HG03439 (cell line): ENCODE measurements at regions not wholly inside any gene's neighbourhood (a gene's known extent, or its start where the extent isn't known, plus 50 kb on each side); places are given as distances from the start of the nearest gene placed in this dataset.
"Not testable (repeated sequence)": the region's sequence is repeated elsewhere in the genome, so short reads cannot be mapped to it uniquely, and the experiment has no call there.

Source experiments
- ATAC-seq: cut with Tn5 transposase; IDR thresholded peaks from one replicate; pipeline ENCODE4 v1.9.1; 2021; ENCODE audit warnings: mild to moderate bottlenecking, moderate library complexity; ENCODE audit not compliant: unreplicated experiment

- ATAC-seq: no peak
Measured at GRCh38 chr13:86840250-86841191, 830.6 kb upstream of the SLITRK5 start.

- no peak for ATAC-seq
Measured at GRCh38 chr13:86841264-86841663, 829.9 kb upstream of the SLITRK5 start.

GRCh38 chr13:86846501-86846900, 824.7 kb upstream of the SLITRK5 start:
- no peak for ATAC-seq

DNA sequence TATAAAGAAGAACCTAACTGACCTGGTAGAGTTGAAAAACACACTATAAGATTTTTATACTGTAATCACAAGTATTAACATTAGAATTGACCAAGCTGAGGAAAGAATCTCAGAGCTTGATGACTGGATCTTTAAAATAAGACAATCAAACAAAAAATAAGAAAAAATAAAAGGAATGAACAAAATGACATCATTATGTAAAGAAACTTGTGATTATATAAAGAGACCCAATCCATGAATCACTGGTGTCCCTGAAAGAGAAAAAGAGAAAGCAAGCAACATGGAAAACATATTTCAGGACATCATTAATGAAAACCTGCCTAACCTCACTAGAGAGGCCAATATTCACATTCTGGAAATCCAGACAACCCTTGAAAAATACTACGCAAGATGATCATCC, 822.5 kb upstream of the SLITRK5 start:
- no peak for ATAC-seq

- no peak for ATAC-seq
Measured at GRCh38 chr13:86856991-86857390, 814.2 kb upstream of the SLITRK5 start.

DNA sequence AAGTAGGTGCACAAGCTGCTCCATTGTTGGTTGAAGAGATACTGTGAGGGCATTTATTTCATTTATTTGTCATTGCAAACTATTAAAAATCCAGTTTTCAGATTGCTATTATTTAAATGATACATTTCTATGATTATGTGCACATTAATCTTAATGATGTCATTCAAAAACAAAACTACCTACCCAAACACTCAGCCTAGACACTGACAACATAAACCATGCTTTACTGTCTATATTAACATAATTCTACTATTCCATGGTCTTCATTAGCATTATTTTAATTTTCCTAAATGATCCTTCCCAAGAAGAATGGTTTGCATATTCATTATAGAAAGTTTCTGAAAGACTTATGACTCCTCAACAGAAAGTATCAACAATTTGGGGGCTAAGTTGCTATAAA, 813.0 kb upstream of the SLITRK5 start:
- ATAC-seq: no peak

DNA sequence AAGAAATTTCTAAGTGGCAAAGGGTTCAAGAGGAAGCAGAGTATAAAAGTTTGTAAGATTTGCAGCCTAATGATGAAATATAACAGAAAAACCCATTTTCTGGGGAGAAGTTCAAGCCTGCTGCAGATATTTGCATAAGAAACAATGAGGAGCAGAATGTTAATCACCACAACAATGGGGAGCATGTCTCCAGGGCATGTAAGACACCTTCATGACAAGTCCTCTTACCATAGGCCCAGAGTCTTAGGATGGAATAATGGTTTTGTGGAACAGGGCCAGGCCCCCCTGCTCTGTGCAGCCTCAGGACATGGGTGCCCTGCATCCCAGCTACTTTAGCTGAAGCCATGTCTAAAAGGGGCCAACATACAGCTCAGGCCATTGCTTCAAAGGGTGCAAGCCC, 809.0 kb upstream of the SLITRK5 start:
- no peak for ATAC-seq

DNA sequence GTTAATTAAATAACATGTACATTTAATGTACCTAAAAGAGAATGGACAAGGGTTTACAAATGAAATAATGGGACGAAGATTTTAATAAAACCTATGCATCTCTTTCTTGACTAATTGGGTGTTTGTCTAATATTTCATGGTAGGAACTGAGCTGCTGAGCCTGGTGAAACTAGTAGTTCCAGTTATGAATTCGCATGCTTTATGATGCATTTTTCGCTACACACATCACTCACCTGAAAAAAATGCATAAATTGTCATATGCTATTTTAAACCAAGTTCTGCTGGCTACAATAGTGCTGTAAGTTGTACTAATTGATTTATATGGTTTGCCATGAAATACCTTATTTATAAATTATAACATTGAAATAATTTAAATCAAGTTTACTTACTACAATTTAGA, 806.8 kb upstream of the SLITRK5 start:
- no peak for ATAC-seq

GRCh38 chr13:86870444-86870843, 800.7 kb upstream of the SLITRK5 start:
- ATAC-seq: no peak

DNA sequence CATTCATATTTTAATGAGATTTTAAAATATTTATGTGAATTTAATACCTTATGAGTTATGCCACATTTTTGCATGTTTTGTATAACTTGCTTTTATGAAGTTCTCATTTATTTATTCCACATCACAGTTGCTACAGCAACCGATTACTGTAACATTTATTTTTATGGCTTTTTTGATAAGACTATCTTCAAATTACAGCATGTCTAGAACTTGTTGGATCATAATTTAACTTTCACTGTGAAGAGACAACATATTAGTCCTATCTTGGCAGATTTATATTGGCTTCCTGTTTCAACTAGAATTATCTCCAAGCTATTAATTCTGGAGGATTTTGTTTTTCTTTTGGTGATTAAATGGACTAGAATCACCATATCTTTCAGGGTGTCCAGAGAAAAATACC, 793.7 kb upstream of the SLITRK5 start:
- ATAC-seq: no peak

DNA sequence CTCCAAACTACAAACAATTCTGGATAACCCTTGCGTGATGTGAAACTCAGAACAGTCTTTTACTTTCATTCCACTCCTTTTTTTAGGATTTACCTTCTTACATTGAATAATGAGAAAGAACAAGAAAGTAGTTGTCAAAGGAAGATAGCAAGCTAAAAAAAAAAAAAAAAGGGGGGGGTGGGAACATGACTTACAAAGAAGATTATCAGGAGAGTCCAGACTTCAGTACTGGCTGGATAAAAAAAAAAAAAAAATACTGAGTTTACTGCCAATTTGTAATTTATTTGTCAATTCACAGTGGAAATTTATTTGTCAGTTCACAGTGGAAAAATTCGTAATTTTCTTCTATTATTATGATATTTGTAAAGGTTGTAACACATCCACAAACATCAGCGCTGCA, 792.4 kb upstream of the SLITRK5 start:
- no peak for ATAC-seq

GRCh38 chr13:86881390-86881789, 789.8 kb upstream of the SLITRK5 start:
- ATAC-seq: no peak

DNA sequence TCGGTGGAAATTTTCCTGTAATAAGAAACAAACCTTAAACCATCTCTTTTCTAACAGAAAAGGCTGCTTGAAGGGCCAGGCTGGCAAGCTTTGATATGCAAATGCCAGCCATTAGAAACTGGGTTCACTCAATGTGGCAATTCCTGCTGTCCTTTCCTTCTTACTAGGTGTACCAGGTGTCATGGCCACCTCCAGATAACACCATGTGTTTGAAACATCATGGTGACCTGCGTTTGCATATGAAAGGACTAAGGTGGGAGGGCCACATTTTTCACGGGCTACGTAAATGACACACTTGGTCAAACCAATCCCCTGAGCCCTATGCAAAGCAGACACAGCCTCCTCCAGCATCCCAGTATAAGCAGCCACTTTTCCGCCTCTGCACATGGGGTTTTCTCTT, 789.1 kb upstream of the SLITRK5 start:
- no peak for ATAC-seq

- no peak for ATAC-seq
Measured at GRCh38 chr13:86882835-86883234, 788.3 kb upstream of the SLITRK5 start.

DNA sequence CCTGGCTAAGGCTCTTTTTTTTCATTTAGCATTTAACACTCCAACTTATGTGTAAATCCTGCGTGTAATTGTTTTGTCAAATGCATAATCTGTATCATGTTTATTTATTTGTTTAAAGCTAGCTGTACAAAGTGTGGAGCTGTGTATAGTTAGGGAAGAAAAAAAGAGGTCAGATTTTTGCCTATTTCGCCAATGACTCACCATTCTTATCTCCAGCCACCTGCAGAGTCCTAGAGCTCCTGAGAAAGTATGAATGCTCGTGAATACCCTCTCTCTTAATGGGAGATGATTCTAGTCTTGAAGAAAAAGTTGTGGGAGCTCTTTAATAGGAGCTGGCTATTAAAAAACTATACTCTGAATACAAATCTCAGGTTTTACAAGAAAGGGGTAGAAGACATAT, 778.8 kb upstream of the SLITRK5 start:
- ATAC-seq: no peak

- no peak for ATAC-seq
Measured at GRCh38 chr13:86900906-86901305, 770.3 kb upstream of the SLITRK5 start.

DNA sequence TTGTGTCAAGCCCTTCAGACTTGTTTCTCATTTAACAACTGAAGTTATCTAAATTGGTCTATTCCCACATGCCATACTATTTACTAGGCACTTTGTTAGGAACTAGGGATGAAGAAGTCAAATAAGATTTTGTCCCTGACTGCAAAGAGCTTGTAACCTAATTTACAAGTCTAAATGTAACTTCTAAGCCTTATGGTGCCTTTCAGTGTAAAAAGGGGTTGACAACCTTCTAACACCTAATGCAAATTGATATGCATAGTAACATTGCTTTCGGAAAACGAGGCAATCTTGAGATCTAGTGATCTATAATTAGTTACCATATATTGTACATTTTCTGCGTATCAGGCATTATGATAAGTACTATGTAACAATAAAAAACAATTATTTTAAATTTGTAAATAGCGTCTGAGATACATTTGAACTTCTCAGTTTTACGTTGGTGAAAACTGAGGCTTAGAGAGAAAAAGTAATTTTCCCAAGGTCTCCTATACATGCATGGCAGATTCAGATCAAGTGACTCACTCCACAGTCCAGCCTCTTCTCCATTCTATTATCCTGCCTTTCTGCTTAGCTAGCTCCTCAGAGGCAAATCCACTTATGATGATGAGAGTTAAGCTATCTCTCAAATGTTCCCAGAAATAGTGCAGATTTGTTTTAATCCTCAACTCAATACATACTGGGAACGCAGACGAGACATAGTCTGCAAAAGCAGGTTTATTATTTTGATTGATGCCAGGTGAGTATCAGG, 764.9 kb upstream of the SLITRK5 start:
- no peak for ATAC-seq

GRCh38 chr13:86907156-86907555, 764.0 kb upstream of the SLITRK5 start:
- ATAC-seq: no peak

DNA sequence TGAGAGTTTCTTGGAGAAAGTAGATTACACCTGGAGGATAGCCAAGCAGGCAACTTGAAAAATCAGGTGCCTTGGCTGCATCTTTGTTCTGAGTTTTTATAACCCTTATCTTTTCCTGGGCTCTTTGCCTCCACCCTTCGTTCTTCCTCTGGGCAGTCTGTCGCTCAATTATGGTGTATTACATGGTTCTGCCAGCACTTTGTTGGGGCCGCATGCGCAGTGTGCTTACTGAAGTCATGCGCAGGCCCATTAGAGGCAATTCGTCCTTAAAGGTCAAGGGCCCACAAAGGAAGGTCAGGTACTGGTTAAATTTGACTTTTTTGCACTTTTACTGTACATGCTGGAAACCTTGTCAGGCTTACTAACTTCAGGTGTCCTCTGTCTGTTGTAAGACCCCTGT, 761.9 kb upstream of the SLITRK5 start:
- ATAC-seq: no peak

DNA sequence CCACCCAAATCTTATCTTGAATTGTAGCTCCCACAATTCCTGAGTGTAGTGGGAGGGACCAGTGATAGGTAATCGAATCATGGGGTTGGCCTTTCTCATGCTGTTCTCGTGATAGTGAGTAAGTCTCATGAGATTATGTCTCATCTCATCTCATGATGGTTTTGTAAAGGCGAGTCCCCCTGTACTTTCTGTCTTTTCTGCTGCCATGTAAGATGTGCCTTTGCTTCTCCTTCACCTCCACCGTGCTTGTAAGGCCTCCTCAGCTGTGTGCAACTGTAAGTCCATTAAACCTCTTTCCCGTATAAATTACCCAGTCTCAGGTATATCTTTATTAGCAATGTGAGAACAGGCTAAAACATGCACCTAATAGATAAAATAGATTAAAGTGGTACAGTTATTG, 756.4 kb upstream of the SLITRK5 start:
- no peak for ATAC-seq

DNA sequence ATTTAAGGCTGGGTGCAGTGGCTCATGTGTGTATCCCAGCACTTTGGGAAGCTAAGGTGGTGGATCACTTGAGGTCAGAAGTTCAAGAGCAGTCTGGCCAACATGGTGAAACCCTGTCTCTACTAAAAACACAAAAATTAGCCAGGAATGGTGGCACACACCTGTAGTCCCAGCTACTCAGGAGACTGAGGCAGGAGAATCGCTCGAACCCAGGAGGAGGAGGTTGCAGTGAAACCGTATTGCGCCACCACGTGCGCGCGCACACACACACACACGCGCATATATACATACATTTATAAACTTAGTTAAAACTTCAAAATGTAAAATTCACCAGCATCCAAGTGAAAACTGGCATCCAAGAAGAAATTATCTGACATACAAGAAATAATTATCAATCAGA, 753.7 kb upstream of the SLITRK5 start:
- not testable (repeated sequence) for ATAC-seq

DNA sequence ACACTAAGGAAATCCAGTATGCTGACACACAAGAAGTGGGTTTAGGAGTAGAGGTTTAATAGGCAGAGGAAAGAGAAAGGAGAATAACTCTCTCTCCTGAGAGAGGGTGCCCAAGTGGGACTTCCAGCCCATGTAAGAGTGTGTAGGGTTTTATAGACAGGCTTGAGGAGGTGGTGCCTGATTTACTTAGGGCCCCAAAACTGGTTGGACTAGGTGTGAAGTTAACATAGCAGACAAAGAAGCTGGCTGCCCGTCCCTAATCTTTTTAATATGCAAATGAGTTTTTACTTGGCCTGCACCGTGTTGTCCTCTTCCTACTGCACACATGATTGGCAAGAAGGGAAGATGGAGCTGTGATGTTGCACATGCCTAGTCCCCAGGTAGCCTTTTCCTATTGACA, 752.5 kb upstream of the SLITRK5 start:
- no peak for ATAC-seq
